Effector CD4-positive, alpha-beta T cell (primary cell): ENCODE measurements at regions not wholly inside any gene's neighbourhood (a gene's known extent, or its start where the extent isn't known, plus 50 kb on each side); places are given as distances from the start of the nearest gene placed in this dataset.
"Not testable (repeated sequence)": the region's sequence is repeated elsewhere in the genome, so short reads cannot be mapped to it uniquely, and the experiment has no call there.

Experiments used
- DNase-seq: peaks from one replicate; pipeline ENCODE4 v3.0.0-alpha.2; 2020

DNA sequence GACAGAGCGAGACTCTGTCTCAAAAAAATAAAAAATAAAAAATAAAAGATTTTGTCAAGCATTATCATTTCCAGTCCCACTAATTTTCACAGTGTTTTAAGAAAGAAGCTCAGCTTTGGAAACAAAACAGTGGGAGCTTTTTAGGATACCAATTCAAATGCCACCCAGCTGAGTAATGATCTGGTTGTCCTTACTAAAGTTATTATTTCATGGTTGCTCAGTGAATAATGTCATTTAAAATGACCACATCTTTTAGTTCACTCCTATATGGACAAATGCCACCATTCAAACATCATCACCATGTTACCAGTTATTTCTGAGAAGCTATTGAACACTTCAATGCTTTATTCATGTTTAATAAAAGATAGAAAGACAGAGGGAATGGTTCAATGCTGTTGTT is 365.0 kb downstream of the CCER1 start:
- DNase-seq, result no peak

DNA sequence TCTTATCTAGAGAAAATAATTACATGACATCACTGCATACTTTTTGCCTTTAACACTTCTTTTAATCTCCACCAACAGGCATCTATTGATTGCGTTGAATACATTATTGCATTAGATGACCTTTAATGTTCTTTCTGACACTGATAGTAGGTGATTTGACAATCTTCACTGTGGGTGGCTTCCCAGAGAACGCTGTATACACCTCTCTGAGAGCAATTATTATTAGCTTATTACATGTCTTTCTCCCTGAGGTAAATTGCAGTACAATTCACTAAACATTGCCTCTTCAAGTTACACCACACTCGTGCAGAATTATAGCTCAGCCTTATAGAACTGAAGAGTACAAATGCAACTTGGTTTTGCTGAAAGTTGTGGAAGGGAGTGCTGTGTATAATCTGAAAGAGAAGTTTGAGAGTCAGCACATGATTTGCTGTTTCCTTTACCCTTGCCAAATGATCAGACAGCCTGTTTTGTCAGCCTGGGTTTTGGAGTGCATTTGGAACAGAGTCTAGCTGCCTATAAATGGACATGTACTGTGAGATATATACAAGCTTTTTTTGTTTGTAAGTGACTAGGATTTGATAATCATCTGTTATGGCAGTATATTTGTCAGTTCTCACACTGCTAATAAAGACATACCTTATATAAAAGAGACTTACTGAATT is 369.2 kb downstream of the CCER1 start:
- no peak for DNase-seq

DNA sequence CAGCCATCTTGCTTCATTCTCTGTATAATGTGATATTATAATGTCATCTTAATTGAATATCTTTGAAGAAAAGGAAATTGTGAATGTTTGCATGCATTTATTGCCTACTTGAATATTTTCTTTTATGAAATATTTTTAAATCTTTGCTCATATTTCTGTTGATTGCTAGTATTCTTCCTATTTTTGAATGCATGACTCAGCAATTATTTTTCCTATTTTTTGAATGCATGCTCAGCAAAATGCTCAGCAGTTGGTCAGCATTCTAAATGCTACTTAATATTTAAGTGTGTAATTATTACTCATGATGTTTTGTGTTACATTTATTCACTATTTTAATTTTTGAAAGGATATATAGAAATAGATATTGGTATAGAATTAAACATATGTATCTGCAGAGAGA is 378.3 kb downstream of the CCER1 start:
- no peak for DNase-seq

DNA sequence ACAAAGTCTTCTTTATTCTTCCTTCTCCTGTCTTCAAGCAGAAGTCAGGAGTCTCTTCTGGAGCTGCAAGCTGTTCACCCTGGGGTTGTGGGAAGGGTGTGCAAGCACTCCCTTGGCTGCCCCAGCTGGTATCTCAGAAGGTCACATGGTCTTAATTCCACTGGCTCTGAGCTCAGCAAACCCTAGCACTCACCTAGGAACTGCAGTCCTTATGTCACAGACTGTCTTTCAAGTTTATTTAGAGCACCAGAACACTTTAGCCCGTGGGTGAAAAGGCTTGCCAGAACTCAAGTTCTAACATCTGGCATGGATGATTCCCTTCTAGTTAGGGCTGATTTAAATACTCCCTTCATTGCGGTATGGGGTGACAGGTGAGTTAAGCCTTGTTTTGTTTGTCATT is 379.0 kb downstream of the CCER1 start:
- DNase-seq, result no peak

DNA sequence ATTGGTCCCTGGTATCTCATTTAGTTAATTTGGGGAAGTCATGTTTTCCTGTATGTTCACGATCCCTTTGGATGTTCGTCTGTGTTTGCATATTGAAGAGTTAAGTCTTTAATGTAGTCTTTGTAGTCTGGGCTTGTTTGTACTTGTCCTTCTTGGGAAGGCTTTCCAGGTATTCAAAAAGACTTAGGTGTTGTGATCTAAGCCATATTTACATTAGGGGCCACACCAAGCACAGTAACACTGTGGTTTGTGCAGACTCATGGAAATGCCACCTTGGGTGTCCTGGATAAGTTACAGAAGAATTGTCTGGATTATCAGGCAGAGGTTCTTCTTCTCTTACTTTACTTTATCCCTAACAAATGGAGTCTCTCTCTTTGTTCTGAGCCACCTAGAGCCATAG is 380.3 kb downstream of the CCER1 start:
- DNase-seq, result no peak

DNA sequence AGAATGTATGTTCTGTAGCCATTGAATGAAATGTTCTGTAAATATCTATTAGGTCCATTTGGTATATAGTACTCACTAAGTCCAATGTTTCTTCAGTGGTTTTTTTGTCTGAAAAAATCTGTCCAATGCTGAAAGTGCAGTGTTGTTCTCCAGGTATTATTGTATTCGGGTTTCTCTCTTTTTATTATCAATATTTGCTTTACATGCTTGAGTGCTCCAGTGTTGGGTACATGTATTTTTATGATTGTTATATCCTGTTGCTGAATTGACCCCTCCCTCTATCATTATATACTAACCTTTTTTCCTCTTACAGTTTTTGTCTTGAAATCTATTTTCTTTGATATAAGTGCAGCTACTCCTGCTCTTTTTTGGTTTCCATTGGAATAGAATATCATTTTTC is 382.2 kb downstream of the CCER1 start:
- no peak for DNase-seq

DNA sequence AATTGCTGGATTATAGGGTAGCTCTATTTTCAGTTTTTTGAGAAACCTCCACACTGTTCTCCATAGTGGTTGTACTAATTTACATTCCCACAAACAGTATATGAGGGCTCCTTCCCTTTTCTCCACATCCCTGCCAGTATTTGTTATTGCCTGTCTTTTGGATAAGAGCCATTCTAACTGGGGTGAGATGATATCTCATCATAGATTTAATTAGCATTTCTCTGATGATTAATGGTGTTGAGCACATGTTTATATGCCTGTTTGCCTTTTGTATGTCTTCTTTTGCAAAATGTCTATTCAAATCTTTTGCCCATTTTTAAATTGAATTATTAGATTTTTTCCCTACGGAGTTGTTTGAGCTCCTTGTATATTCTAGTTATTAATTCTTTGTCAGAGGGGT is 385.3 kb downstream of the CCER1 start:
- DNase-seq, result no peak

DNA sequence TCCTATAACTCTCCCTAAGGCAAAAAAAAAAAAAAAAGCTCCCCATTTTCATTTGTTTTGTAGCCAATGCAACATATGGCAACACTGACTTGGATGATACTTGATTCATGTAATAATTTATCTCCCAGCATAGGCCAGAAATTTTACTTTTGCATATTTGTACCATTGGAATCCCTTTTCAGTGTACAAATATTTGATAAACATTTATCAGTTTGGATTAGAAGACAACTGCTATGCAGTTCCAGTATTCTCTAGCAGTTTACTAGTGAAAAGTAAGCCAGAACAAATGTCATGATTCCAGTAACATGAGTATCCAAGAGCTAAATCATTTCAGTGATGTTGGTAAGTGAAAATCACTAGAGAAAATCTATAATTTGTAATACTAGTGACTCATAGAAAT is 392.3 kb downstream of the CCER1 start:
- DNase-seq, result no peak

DNA sequence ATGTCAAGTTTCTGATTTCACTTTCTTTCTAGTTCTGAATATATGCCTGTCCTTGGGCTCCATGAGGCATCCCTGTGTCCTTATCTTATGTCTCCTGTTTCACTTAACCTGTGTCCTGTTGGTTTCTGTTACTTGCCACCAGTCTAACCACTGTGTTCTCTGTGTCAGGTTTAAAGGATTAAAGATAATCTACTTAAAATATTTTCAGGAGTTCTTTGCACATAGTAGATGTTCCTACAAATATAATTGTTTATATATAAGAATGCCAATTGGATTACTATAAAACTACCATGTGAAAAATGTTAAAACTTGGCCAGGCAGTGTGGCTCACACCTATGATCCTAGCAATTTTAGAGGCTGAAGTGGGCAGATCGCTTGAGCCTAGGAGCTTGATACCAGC is 406.4 kb downstream of the CCER1 start:
- DNase-seq, result no peak

DNA sequence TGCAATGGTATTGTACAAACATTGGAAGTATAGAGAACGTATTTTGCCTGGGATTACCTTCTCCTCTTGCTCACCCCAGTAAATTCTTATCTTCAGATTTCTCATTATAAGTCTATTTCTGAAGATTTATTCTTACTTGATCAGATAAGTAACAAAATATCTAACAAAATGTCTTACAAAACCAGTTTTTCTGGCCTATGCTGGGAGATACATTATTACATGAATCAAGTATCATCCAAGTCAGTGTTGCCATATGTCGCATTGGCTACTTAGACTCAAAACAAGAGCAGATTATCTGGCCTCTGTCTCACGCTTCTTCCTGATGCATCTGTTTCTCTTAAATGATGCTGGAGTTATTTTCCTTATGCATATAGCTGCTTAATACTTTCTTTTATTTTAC is 408.5 kb downstream of the CCER1 start:
- DNase-seq, result no peak

DNA sequence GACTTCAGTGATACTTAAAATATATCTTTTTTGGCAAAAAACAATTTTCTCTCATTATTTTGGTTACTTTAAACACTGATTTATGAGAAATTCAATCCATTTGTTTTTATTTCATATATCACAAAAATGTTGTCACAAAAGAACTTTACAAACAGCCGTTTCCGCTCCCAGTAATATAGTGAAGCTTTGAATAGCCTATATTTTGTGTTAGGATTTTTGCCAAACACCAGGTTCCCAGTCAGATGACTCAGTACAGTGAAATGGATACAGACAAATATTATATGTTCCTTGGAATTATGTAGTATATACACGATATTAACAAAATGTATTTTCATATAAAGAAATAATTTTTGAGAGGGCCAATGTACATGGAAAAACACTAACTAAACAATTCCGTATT is 411.1 kb downstream of the CCER1 start:
- no peak for DNase-seq

DNA sequence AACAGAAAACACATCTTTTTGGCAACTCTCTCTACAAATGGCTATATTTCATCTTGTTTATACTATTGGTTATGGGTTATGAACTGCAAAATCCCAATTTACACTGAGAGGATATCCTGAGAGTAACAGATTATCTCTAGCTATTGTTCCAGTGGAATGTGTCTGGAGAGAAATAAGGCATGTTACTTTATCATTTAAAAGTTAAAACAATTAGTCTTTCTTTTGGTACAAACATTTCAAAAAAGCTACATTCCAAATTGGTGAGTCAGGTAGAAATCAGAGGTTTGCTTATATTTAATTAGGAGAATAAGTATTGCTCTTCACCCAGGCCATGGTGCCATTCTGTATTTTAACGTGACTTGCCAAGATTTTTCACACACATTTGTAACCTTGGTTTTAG is 411.6 kb downstream of the CCER1 start:
- no peak for DNase-seq

DNA sequence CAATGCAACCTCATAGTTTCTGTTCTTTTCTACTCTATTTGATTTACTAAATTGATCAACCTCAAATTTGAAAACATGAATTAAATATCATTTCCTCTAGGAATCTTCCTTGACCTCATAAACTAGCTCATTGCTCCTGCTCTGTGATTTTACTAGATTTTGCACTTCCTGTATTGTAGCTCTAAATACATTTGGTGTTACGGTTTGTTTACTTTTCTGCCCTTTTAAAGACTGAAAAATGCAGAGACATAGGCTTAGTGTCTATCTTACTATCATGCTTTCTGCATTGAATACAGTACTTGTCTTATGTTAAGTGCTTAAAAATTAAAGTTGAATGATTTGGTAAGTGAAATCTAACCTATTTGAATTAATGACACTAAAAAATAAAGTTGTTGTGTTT is 412.1 kb downstream of the CCER1 start:
- not testable (repeated sequence) for DNase-seq

DNA sequence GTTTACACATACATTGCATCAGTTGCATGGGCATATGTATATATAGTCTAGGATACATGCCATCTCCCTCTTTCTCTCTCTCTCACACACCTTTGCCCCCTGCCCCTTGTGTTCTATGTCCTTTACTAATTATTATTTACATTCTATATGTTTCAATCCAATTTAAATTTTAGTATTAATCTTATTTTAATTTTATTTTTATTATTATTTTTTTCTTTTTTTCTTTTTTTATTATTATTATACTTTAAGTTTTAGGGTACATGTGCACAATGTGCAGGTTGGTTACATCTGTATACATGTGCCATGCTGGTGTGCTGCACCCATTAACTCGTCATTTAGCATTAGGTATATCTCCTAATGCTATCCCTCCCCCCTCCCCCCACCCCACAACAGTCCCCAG is 421.1 kb downstream of the CCER1 start:
- DNase-seq, result not testable (repeated sequence)

DNA sequence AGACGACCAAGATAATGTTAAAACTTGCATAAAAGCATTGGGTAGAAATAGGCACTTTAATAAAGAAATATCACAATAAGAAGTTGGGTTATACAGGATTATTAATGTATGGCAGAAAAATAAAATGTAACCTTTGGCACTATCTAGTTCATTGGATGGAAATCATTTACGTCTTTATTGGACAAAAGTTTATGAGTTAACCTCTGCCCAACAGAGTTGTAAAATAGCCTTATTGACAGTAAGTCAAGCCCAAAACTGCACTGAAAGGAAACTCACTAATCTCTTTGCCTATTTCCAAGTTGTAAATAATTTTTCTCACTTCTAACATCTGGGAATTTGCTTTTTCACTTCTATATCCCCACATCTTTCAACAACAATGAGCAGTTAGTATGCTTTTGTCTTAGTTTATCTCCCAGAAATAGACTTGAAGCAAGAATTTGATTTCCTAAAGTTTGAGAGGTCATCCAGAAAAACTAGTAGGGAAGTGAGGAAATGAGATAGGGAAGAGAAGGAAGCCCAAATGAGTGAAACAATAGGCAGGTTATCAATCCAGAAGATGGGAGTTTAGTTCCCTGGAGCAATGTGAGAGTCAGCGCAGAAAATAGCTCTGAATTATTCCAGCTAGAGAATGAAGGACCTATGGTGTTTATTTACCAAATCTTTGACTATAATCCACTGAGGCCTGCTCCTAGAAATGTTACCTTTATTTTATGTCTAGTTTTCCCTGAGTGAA is 434.8 kb downstream of the CCER1 start:
- no peak for DNase-seq

DNA sequence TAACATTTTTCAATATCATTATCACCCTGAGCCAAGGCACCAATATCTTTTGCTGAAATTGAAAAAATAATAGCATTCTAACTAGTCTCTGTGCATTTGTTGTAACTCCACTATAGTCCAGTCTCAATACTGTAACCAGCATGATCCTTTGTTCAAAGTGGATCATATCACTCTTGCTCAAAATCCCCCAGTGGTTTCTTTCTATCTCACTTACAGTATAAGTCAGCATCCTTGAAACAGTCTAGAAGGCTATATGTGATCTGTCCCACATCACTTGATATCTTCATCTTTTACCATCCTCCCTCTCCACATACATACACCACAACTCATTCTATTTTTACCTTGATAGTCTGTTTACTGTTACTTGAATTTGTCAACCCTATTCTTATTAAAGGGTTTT is 435.7 kb downstream of the CCER1 start:
- no peak for DNase-seq

DNA sequence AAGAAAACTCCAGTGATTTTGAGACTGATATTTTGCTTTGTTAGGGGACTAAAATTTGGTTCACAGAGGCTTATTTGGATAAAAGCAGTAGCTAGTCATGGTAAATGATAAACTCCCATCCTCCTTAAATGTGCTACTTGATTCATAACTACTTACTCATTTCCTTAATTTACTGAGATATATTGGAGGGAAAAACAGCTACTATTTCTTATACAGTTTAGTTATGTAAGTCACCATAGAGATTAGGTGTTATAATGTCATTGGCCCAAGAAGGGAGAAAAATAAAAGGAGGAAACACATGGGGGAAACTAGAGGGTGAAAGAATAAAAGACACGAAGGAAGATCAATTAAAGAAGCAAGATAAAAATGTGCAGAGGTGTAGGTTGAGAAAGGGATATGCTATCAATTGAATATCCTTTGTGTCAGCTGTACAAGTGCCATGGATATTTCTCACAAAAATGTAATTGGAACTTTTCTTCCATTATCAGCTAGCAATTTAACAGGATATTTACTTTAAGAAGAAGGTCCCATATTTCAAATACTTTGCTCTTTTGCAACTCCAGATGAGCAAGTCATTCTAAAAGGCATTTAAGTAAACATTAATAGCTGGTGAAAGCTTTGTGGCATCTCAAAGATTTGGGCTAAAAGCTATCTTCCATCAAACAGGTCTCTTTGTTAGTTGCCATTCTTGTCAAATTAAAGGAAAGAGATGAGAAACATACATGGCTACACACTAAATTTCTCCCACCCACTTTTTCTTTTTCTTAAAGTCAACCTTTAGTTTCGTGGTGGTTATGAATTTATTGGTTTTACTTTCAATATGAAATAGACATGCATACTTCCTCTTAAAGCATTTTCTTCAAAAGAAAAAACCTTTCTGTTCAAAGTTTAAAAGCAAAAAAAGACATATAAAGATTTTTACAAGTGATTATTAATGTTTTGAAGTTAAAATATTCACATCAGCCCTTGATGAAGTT is 439.5 kb downstream of the CCER1 start:
- DNase-seq, result no peak

DNA sequence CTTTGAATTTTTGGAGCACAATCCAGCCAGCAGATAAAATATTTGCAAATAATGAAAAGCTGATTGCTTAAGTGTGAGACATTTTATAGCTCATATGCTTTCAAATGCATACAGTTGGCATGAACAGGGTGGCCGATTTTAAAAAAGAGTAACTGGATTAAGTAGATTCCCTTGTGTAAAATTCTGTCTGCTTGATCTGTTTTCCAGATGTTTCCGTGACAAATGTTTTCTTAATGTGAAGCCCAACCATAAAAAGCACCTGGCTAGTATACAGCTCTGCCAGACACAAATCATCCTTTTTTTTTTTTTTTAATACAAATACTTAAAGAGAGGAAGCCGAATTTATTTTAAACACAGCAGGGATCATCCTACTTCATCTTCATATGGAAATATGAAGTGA is 440.7 kb downstream of the CCER1 start:
- no peak for DNase-seq

DNA sequence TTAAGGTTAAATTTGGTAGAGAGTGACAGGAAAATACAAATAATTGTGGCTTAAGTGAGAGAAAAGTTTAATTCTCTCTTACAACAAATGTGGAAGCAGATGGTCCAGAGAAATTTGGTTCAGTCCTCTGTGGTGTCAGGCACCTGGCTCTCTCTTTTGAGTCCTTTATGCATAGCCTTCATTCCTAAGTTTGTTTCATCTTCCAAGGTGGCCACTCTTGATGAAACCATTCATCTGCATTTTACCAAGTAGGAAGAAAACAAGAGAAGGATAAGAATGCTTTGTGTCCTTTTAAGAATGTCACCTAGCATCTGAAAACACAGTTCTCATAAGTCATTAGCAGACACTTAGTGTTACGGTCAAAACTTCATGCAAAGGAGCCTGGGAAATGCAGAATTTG is 442.5 kb downstream of the CCER1 start:
- DNase-seq, result no peak

DNA sequence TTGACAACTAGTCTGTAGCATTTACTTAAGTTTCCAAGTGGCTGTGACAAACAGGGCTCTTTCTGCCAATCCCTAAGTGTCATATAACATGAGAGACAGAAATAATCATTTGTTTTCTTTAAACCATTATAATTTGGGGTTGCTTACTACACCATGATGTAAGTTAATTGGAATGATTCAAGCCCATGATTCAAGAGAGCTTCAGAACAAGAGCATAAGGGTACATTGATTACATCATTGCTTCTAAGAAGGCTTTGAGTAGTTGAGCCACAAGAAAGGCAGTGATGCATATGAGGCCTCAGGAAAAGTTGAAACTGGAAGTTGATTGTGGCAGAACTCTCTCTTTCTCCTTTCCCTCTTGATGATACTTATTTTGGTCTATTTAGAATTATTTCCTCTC is 444.0 kb downstream of the CCER1 start:
- DNase-seq, result no peak

DNA sequence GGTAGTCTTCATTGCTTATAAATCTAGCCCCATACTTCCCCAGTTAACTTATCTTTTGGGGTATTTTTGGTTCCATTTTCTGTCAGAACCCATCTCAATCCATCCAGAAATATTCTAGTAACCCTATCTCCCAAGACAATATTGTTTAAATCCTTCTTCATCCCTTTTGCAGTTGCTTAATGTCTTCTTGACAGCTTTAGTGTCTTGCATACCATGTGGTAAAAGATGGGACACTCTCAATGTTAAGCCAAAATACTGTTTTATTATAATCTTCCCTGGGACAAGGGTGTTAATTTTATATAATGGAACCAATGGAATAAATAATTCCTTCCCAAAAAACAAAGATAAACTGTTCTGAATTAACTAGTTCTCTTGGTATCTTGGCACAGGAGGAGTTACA is 450.2 kb downstream of the CCER1 start:
- DNase-seq, result no peak

DNA sequence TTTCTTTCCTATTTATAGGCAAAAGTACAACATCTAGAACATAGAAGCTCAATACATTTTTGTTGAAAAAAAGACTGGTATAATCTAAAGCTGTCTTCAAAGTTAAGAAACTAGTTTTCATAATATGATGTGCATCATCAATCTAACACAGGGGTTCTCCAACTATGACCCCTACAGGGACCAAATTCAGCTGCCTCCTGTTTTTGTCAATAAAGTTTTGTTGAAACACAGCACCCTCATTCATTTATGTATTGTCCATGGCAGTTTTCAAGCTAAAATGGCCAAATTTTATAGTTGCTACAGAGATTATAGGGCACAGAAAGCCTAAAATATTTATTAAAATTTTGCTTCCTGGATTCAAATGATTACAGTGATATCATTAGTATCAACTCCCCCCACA is 452.9 kb downstream of the CCER1 start:
- no peak for DNase-seq

DNA sequence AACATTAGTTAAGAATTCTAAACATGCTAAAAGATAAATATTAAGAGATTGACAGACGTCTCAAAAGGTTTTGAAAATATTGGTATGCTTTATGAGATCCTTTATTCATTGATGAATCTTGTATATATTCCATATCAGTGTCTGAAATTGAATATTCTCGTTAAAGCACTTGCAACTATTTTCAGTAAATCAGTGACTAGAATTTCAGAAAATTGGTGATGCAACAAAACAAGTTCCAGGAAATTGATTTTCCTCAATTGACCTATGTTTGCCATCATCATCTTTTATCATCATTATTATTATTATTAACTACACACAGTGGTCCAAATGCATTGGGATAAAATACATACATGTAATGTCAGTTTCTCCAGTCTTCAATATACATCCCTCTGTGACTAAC is 453.6 kb downstream of the CCER1 start:
- DNase-seq, result no peak

DNA sequence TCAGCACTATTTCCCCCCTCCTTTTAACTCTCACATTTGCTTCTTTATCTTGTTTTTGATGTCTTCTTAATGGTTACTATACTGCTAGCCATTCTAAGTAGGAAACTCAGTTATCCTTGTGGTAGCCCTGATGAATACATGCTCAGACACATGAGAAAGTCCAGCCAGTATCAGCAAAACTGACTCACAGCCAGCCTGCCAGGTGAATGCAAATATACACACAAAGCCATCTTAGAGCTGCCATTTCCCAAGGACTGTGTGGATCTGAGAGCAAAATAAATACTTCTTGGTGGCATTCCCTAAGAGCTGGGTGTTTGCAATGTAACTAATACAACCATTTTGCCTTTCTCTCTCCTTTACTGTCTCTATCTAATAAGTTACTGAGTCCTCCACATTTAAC is 455.2 kb downstream of the CCER1 start:
- no peak for DNase-seq
